HepG2 (cell line): ENCODE measurements at regions not wholly inside any gene's neighbourhood (a gene's known extent, or its start where the extent isn't known, plus 50 kb on each side); places are given as distances from the start of the nearest gene placed in this dataset.

Experiments
- MBD4 ChIP-seq: IDR thresholded peaks from 2 replicates; pipeline ENCODE4 v1.6.1; 2012; ENCODE audit warnings: low read length, inconsistent platforms, borderline replicate concordance
- RBM22 ChIP-seq: fragments of 200-400 bp; formaldehyde crosslinking; optimal IDR thresholded peaks from 2 replicates; pipeline ENCODE3; 2017; ENCODE audit warnings: mild to moderate bottlenecking, low read length, moderate library complexity
- RELA ChIP-seq: sonication (generic); formaldehyde crosslinking; IDR thresholded peaks from 2 replicates; pipeline ENCODE4 v1.4.0; 2020; ENCODE audit warnings: missing genetic modification reagents
- TSC22D2 ChIP-seq: sonication (generic); formaldehyde crosslinking; IDR thresholded peaks from 2 replicates; pipeline ENCODE4 v1.5.1; 2020; ENCODE audit warnings: missing genetic modification reagents, mild to moderate bottlenecking, borderline replicate concordance
- ZBTB40 ChIP-seq, 2 experiments: fragments of 450-650 bp in 1 of 2; sonication (generic) in 1 of 2; formaldehyde crosslinking in 1 of 2; IDR thresholded peaks; 2 replicates each; pipeline versions ENCODE4 v1.6.1 to v1.8.0; 2016 to 2022; ENCODE audit warnings: antibody characterized with exemption in 1 of 2, mild to moderate bottlenecking in 1 of 2, missing genetic modification reagents in 1 of 2
- ZFP36L2 ChIP-seq: sonication (generic); formaldehyde crosslinking; IDR thresholded peaks from 2 replicates; pipeline ENCODE4 v1.4.0; 2020; ENCODE audit warnings: missing genetic modification reagents
- ZNF280B ChIP-seq: sonication (generic); formaldehyde crosslinking; IDR thresholded peaks from 2 replicates; pipeline ENCODE4 v1.5.0; 2020; ENCODE audit warnings: missing genetic modification reagents, mild to moderate bottlenecking, borderline replicate concordance
- ZXDC ChIP-seq: sonication (generic); formaldehyde crosslinking; IDR thresholded peaks from 2 replicates; pipeline ENCODE4 v1.5.0; 2020; ENCODE audit warnings: mild to moderate bottlenecking, missing genetic modification reagents

GRCh38 chr3:191637611-191638010, 176.6 kb downstream of the PYDC2 start (continued):
- TF ChIP-seq ZBTB40 (IDR thresholded peaks at IDR 0.05) (no peak), ZBTB40 (CRISPR knock-in tag; IDR thresholded peaks at IDR 0.05) (no peak), RBM22 (no peak), ZNF280B (no peak), ZFP36L2 (no peak), MBD4 (no peak), TSC22D2 (no peak), RELA (CRISPR knock-in tag) (no peak), ZXDC (CRISPR knock-in tag) (no peak)
